Lower leg skin (tissue), 3 donors: ENCODE measurements at regions not wholly inside any gene's neighbourhood (a gene's known extent, or its start where the extent isn't known, plus 50 kb on each side); places are given as distances from the start of the nearest gene placed in this dataset.
"Not testable (repeated sequence)": the region's sequence is repeated elsewhere in the genome, so short reads cannot be mapped to it uniquely, and the experiment has no call there.

Experiments
- CTCF ChIP-seq, 3 donors: fragments of 450-650 bp; IDR thresholded peaks; one replicate each; pipeline ENCODE4 v1.5.1; 2016; ENCODE audit warnings: antibody characterized with exemption in 3 of 3, mild to moderate bottlenecking in 3 of 3, moderate library complexity in 2 of 3
- POLR2A ChIP-seq, 2 donors: fragments of 450-650 bp; IDR thresholded peaks; one replicate each; pipeline ENCODE4 v1.6.1; 2016 to 2017; ENCODE audit warnings: antibody characterized with exemption in 2 of 2, mild to moderate bottlenecking in 1 of 2, moderate library complexity in 1 of 2

- TF ChIP-seq POLR2A, CTCF (IDR thresholded peaks at IDR 0.05): not testable (repeated sequence)
These were observed 669.4 kb downstream of the SUCLG1 start for GRCh38 chr2:83789674-83790073.
